ENCODE measurements at regions not wholly inside any gene's neighbourhood (a gene's known extent, or its start where the extent isn't known, plus 50 kb on each side); places are given as distances from the start of the nearest gene placed in this dataset.

DNA sequence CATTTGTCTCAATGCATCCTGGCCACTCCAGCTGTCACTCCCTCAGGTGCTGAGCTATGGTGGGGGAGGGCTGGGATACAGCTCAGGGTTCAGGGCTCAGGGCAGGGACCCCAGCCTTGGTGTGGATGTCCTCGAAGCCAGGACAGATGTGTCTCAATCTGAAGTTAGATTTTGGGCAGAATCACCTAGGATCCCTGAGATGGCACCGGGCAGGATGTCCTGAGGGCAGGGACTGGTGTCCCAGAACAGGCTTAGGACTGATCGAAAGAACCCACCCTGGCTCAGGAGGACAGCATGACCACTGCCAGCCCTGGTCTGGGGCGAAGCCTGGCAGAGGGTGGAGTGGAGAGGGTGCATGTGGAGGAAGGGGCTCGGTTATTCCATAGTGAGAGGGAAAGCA is 96.8 kb upstream of the THY1 start:
- H3K27ac ChIP-seq (ENCODE audit: low read length) = no peak overlapping the region
- H3K4me1 ChIP-seq (ENCODE audit: control insufficient read depth, insufficient read depth, low read length) = no peaks in the 10 kb centered on the region
- no peak for DNase-seq
- intact Hi-C loops (cut with DNase I) = no loop called here
- no peak for ATAC-seq
- H3K27me3 ChIP-seq (ENCODE audit: control insufficient read depth, insufficient read depth) = no peaks in the 10 kb centered on the region
- 65% methylated on average over 5 of the region's 5 CpGs for WGBS
- no peaks in the 10 kb centered on the region for H3K9me3 ChIP-seq (ENCODE audit: control insufficient read depth, low read length)
- H3K4me3 ChIP-seq (ENCODE audit: low read length) = no peak overlapping the region

GRCh38 chr11:119518746-119519730 is 96.1 kb upstream of the THY1 start:
- ATAC-seq (no peak), DNase-seq (no peak)
- 47% methylated on average over 12 of the region's 12 CpGs for WGBS
- Histone ChIP-seq H3K27me3 (ENCODE audit: control insufficient read depth, insufficient read depth) (no peaks in the 10 kb centered on the region), H3K9me3 (ENCODE audit: control insufficient read depth, low read length) (no peaks in the 10 kb centered on the region), H3K4me1 (ENCODE audit: control insufficient read depth, insufficient read depth, low read length) (no peaks in the 10 kb centered on the region), H3K27ac (ENCODE audit: low read length) (no peak overlapping the region), H3K4me3 (ENCODE audit: low read length) (no peak overlapping the region)
- intact Hi-C loops (cut with DNase I) = no loop called here

- no peaks in the 10 kb centered on the region for H3K27me3 ChIP-seq (ENCODE audit: control insufficient read depth, insufficient read depth)
- H3K4me3 ChIP-seq (ENCODE audit: low read length) = no peak overlapping the region
- intact Hi-C loops (cut with DNase I) = no loop called here
- 72% methylated on average over 12 of the region's 12 CpGs for WGBS
- no peaks in the 10 kb centered on the region for H3K9me3 ChIP-seq (ENCODE audit: control insufficient read depth, low read length)
- DNase-seq (no peak), ATAC-seq (no peak)
- no peaks in the 10 kb centered on the region for H3K4me1 ChIP-seq (ENCODE audit: control insufficient read depth, insufficient read depth, low read length)
- no peak overlapping the region for H3K27ac ChIP-seq (ENCODE audit: low read length)
These were observed 92.9 kb upstream of the THY1 start for GRCh38 chr11:119515771-119516400.

GRCh38 chr11:119513806-119514170 is 90.8 kb upstream of the THY1 start:
- no peak for ATAC-seq
- Histone ChIP-seq H3K4me3 (ENCODE audit: low read length) (no peak overlapping the region), H3K27me3 (ENCODE audit: control insufficient read depth, insufficient read depth) (no peaks in the 10 kb centered on the region), H3K4me1 (ENCODE audit: control insufficient read depth, insufficient read depth, low read length) (no peaks in the 10 kb centered on the region), H3K27ac (ENCODE audit: low read length) (no peak overlapping the region), H3K9me3 (ENCODE audit: control insufficient read depth, low read length) (no peaks in the 10 kb centered on the region)
- WGBS = 77% methylated on average over 5 of the region's 5 CpGs
- no peak for DNase-seq
- intact Hi-C loops (cut with DNase I) = no loop called here

DNA sequence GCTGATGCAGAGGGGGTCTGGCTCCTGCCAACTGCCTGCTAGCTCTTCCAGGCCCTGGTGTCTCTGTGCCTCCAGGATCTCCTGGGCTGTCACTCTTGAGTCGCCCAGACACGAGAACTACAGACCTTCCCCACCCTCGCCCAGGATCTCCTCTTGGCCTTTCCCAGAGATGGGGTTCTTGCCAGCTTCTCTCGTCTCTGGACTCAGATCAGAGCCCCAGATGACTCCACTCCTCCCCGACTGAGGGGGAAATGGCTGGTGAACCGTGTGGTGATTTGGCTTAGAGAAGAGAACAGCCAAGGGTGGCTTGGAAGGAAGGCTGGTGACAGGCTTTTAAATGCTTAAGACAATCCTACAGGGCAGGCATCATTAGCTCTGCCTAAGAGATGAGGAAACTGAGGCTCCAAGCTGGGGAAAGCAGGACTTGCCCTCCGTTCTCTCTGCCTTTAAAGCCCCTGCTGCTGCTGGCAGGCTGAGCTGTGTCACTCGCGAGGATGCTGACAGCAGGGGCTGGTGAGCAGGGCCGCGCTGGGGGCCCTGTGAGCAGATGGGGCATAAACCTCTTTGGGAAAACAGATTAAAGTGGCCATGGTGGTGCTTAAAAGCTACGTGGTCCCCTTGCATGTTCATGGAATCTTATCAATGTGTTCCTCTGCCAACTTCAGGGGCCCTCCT is 90.3 kb upstream of the THY1 start:
- no peak for DNase-seq
- 50% methylated on average over 12 of the region's 12 CpGs for WGBS
- no peaks in the 10 kb centered on the region for H3K27me3 ChIP-seq (ENCODE audit: control insufficient read depth, insufficient read depth)
- H3K4me3 ChIP-seq (ENCODE audit: low read length) = no peak overlapping the region
- no peak for ATAC-seq
- H3K27ac ChIP-seq (ENCODE audit: low read length) = no peak overlapping the region
- no peaks in the 10 kb centered on the region for H3K9me3 ChIP-seq (ENCODE audit: control insufficient read depth, low read length)
- intact Hi-C loops (cut with DNase I) = no loop called here
- no peaks in the 10 kb centered on the region for H3K4me1 ChIP-seq (ENCODE audit: control insufficient read depth, insufficient read depth, low read length)

- WGBS = 29% methylated on average over 3 of the region's 3 CpGs
- ATAC-seq = no peak
- Histone ChIP-seq H3K27ac (ENCODE audit: low read length) (no peak overlapping the region), H3K9me3 (ENCODE audit: control insufficient read depth, low read length) (no peaks in the 10 kb centered on the region), H3K4me1 (ENCODE audit: control insufficient read depth, insufficient read depth, low read length) (no peaks in the 10 kb centered on the region), H3K27me3 (ENCODE audit: control insufficient read depth, insufficient read depth) (no peaks in the 10 kb centered on the region), H3K4me3 (ENCODE audit: low read length) (no peak overlapping the region)
- intact Hi-C loops (cut with DNase I) = no loop called here
- no peak for DNase-seq
These were observed 89.4 kb upstream of the THY1 start for GRCh38 chr11:119512369-119512768.

DNA sequence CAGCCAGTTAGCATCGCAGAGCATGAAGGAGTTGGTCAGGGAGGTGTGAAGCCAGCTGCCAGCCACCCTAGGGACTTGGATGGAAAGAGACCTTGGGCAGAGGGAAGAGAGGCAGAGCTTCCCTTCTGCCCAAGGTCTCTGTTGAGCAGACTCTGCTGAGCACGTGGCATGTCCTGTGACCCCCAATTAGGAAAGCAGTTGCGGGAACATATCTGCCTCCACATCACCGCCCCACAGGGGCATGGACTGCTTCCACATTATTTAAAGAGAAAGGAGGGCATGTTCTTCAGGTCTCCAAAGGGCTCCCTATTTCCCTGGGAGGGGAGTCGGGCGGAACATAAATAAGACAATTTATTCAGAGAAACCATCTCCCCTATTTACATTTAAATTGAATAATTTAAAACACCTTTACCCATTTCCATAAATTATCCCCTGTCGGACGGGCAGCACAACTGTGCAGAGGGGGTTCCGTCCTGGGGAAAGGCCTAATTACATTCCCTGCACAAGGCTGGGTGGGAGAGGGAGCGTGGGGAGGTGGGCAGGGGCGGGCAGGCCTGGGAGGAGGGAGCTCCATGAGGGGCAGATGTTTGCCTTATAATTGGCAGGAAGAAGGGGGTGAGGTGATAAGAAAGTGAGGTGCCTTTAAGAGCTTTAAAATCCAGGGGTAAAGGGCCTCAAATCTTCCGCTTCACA is 88.8 kb upstream of the THY1 start:
- WGBS = 74% methylated on average over 12 of the region's 12 CpGs

GRCh38 chr11:119509969-119510401 is 87.0 kb upstream of the THY1 start:
- intact Hi-C loops (cut with DNase I) = no loop called here
- H3K4me1 ChIP-seq (ENCODE audit: control insufficient read depth, insufficient read depth, low read length) = no peaks in the 10 kb centered on the region
- H3K27ac ChIP-seq (ENCODE audit: low read length) = no peak overlapping the region
- no peak overlapping the region for H3K4me3 ChIP-seq (ENCODE audit: low read length)
- WGBS = 63% methylated on average over 5 of the region's 5 CpGs
- DNase-seq = peak in 2 of 3 donors; percentile 61 to 72
- H3K27me3 ChIP-seq (ENCODE audit: control insufficient read depth, insufficient read depth) = no peaks in the 10 kb centered on the region
- no peaks in the 10 kb centered on the region for H3K9me3 ChIP-seq (ENCODE audit: control insufficient read depth, low read length)
- peak; percentile 69 to 79 for ATAC-seq

More for the DNA sequence above, 88.8 kb upstream of the THY1 start:
- Histone ChIP-seq H3K27ac (ENCODE audit: low read length) (no peak overlapping the region), H3K9me3 (ENCODE audit: control insufficient read depth, low read length) (no peaks in the 10 kb centered on the region), H3K27me3 (ENCODE audit: control insufficient read depth, insufficient read depth) (no peaks in the 10 kb centered on the region), H3K4me1 (ENCODE audit: control insufficient read depth, insufficient read depth, low read length) (no peaks in the 10 kb centered on the region), H3K4me3 (ENCODE audit: low read length) (no peak overlapping the region)
- intact Hi-C loops (cut with DNase I) = no loop called here
- DNase-seq (no peak), ATAC-seq (no peak)

- Histone ChIP-seq H3K27ac (ENCODE audit: low read length) (no peak overlapping the region), H3K4me1 (ENCODE audit: control insufficient read depth, insufficient read depth, low read length) (no peaks in the 10 kb centered on the region)
- peak in 1 of 2 donors; percentile 52 for ATAC-seq
These were observed 86.4 kb upstream of the THY1 start for GRCh38 chr11:119509282-119509841.

GRCh38 chr11:119506436-119506835 is 83.5 kb upstream of the THY1 start:
- intact Hi-C loops (cut with DNase I) = no loop called here
- H3K4me3 ChIP-seq (ENCODE audit: low read length) = no peak overlapping the region
- 54% methylated on average over 3 of the region's 3 CpGs for WGBS
- H3K27ac ChIP-seq (ENCODE audit: low read length) = no peak overlapping the region
- H3K4me1 ChIP-seq (ENCODE audit: control insufficient read depth, insufficient read depth, low read length) = no peaks in the 10 kb centered on the region
- DNase-seq = no peak
- no peaks in the 10 kb centered on the region for H3K27me3 ChIP-seq (ENCODE audit: control insufficient read depth, insufficient read depth)
- H3K9me3 ChIP-seq (ENCODE audit: control insufficient read depth, low read length) = no peaks in the 10 kb centered on the region
- peak in 1 of 2 donors; percentile 13 for ATAC-seq

More at GRCh38 chr11:119509282-119509841, 86.4 kb upstream of the THY1 start:
- Histone ChIP-seq H3K27me3 (ENCODE audit: control insufficient read depth, insufficient read depth) (no peaks in the 10 kb centered on the region), H3K9me3 (ENCODE audit: control insufficient read depth, low read length) (no peaks in the 10 kb centered on the region), H3K4me3 (ENCODE audit: low read length) (no peak overlapping the region)
- DNase-seq = no peak
- WGBS = 65% methylated on average over 4 of the region's 4 CpGs
- intact Hi-C loops (cut with DNase I) = no loop called here

All from right cardiac atrium (tissue), 5 donors.